ENCODE measurements at regions not wholly inside any gene's neighbourhood (a gene's known extent, or its start where the extent isn't known, plus 50 kb on each side); places are given as distances from the start of the nearest gene placed in this dataset.

GRCh38 chr13:50386541-50387050, 371.4 kb downstream of the KCNRG start:
- TF ChIP-seq CTCF (IDR thresholded peaks at IDR 0.05) (no peak), POLR2A (IDR thresholded peaks at IDR 0.05) (no peak)
